Amniotic stem cell (primary cell): ENCODE measurements at regions not wholly inside any gene's neighbourhood (a gene's known extent, or its start where the extent isn't known, plus 50 kb on each side); places are given as distances from the start of the nearest gene placed in this dataset.
"Not testable (repeated sequence)": the region's sequence is repeated elsewhere in the genome, so short reads cannot be mapped to it uniquely, and the experiment has no call there.

ENCODE experiments used
- DNase-seq: peaks from one replicate; lab custom pipeline; 2025; lab: John Stamatoyannopoulos, UW

GRCh38 chr20:53748176-53748575 lies 154.5 kb upstream of the ZNF217 start:
- DNase-seq = no peak

DNA sequence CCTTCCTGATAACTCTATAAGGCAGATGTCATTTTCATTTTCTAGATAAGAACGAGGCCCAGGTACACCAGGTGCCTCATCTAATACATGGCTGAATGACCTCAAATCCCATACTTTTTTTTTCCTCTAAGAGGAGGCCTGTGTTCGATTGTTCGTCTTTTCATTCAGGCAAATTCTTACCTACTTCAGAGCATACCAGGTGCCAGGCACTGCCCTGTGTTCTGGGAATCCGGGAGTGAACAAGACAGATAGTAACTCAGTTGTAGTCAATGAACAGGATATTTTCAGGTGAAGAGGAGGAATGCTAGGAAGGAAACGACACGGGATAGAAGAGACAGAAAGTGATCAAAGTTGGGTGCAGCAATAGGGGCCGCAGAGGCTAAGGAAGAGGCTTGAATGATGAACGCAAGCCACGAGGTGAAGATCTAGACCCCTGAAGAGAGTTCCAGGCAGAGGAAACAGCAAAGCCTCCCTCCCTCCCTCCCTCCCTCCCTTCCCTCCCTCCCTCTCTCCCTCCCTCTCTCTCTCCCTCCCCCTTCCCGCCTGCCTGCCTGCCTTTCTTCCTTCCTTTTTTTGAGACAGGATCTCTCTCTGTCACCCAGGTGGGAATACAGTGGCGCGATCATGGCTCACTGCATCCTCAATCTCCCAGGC lies 150.1 kb upstream of the ZNF217 start:
- no peak for DNase-seq

GRCh38 chr20:53742685-53743081 lies 149.0 kb upstream of the ZNF217 start:
- no peak for DNase-seq

DNA sequence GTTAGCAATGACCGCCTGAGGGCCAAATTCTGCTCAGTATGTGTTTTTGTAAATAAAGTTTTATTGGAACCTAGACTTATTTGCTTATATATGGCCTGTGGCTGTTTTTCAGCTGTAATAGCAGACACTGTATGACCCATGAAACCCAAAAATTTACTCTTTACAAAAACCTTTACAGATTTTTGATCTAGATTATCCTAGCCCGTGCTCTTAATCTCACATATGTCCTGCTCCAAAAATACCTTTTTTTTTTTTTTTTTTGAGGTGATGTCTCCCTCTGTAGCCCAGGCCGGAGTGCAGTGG lies 148.0 kb upstream of the ZNF217 start:
- no peak for DNase-seq

GRCh38 chr20:53739799-53740785 lies 146.5 kb upstream of the ZNF217 start:
- no peak for DNase-seq

DNA sequence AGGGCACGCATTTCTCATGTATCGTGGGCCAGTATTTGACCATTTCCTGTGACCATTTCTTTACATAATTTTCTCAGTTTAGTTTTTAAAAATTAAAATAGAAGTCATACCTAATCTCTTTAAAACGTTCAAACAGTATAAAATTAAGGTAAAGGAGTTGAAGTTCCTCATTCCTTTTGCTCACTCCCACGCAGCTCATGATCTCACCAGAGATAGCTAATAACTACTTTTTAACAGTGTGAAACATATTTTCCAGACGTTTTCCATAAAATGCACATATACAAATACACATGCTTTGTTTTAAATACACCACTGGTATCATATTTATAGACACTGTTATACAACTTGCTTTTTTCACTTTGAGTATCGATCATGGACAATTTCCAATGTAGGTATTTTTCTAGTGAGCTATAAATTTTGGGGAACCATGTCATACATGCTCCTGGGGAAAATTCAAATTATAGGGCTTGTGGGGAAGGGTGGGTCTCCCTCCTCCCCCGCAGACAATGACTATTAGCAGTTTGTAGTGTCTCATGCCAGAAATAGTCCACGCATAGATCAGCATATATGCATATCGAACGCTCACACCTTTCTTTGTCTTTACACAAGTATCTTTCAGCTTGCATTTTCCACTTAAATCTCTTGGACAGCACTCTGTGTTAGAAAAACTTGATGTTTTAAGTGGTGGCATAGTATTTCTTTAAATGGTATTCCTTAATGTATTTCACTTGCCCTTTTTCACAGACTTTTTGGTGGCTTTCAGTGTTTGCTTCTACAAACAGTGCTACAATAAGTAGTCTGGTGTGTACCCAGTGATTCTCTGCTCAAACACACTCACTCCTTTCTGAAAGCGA lies 145.5 kb upstream of the ZNF217 start:
- no peak for DNase-seq

DNA sequence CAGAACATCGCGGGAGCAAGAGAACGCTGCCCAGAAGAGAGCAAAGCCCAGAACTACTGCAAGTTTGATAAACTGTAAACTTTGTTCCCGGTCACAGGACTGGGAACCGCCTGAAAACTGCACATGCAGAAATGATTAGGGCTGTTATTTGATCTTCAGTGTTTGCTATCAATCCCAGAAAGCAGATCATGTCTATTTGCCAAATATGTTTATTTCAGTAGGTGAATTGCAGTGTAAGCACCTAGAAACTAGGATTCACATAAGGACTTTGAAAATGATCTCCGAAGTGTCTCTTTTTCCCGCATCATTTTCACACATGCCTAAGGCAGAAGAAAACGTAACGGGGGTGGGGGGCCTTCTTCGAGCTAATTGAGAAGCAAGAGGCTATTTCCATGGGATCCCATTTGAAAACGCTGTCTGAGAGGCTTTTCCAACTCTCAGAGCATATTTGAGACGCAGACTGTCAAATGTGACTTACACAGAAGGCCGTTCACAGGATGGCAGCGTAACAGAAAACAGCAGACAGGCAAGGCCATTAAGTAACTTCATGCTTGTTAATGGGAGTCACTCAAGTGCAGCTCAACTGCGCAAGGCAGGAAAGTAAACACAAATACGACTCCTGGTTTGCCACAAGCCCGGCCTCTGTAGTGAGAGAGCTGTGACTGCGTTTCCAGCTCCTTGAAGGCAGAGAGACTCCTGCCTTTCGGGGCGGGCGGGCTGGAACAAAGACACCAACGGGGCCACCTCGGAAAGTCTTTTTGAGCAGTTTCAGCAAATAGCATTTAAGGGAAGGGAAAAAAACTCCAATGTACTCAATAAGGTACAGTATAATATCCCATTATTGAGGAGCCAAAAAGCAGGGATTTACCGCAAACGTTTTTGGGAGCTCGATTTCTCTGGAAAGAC lies 144.7 kb upstream of the ZNF217 start:
- DNase-seq = no peak

DNA sequence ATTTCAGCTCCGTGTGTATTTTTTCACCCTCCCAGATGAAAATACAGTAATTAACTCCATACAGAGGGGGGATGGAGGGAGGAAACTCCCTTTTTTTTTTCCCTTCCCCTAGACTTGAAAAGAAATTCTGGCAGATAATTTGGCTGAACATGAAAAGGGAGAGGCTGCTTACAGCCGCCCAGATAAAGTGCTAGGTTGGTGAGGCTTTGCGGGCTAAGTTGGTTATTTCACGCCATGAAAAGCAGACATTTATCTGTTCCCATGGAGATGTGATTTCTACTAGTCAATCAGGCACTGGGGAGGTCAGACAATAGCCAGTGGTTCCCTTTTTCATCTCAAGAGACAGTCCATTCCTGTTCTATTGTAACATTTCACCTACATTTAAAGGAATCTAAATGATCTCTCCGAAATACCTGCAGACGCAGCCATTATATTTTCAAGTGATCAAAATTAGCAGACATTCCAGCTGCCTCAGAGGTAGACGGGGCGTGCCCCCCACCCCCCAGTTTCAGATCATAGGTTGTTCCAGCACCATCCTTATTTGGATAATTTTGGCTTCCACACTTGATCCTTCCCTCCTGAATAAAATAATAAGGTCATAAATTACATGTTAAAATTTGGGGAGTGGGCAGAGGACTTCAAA lies 143.9 kb upstream of the ZNF217 start:
- no peak for DNase-seq

- no peak for DNase-seq
These were observed 143.2 kb upstream of the ZNF217 start for GRCh38 chr20:53736757-53737395.

- no peak for DNase-seq
These were observed 142.6 kb upstream of the ZNF217 start for GRCh38 chr20:53736122-53736756.

GRCh38 chr20:53735536-53736050 lies 142.0 kb upstream of the ZNF217 start:
- peak; percentile 75 for DNase-seq

- DNase-seq = no peak
These were observed 140.5 kb upstream of the ZNF217 start for GRCh38 chr20:53734006-53734688.

GRCh38 chr20:53731595-53731994 lies 138.0 kb upstream of the ZNF217 start:
- no peak for DNase-seq

DNA sequence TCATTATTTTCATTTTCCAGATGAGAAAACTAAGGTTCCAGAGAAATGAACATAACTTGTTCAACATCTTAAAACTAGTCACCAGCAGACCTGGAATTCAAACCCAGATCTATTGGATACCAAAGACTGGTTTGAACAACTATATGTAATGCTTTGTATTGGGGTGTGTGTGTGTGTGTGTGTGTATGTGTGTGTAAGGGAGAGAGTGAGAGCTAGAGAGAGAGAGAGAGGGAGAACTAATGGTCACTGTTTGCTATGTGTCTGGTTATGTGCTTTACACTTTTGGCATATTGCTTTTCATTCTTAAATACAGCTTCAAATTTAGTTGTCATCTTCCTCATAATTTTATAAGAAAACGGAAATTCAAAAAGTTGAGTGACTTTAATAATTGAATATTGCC lies 134.7 kb upstream of the ZNF217 start:
- DNase-seq = no peak

GRCh38 chr20:53727239-53727638 lies 133.6 kb upstream of the ZNF217 start:
- DNase-seq = not testable (repeated sequence)

DNA sequence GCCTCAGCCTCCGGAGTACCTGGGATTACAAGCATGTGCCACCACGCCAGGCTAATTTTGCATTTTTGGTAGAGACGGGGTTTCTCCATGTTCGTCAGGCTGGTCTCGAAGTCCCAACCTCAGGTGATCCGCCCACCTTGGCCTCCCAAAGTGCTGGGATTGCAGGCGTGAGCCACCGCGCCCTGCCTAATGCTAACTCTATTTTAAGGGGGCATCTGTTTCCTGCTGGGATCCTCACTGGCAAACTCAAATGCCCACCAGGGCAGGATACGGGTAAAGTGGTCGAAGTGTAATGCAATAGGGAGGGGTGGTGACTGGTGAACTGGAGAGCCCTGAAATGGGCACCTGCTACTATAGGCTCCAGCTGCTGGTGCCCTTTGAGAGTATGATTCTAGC lies 131.9 kb upstream of the ZNF217 start:
- no peak for DNase-seq

DNA sequence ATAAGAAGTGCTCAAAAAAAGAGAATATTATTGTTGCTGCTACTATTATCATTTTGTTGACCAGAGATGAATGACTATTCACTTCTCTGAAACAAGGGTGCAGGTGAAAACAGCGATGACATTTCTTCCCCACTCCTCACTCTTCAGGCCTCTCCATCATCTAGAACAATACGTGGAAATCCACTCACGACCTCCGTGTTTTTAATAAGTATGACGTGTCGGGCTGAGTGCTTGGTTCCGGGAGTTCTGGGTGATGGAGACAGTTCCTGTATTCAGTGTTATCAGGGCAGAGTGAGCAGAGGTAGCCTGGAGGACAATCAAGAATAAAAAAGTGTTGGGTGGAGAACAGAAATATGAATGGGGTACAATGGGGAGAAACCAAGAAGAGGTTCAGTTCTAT lies 130.0 kb upstream of the ZNF217 start:
- no peak for DNase-seq

GRCh38 chr20:53723045-53723444 lies 129.4 kb upstream of the ZNF217 start:
- DNase-seq = no peak

GRCh38 chr20:53722515-53723036 lies 128.9 kb upstream of the ZNF217 start:
- no peak for DNase-seq
